HAP-1 (cell line): ENCODE measurements at regions not wholly inside any gene's neighbourhood (a gene's known extent, or its start where the extent isn't known, plus 50 kb on each side); places are given as distances from the start of the nearest gene placed in this dataset.
"Not testable (repeated sequence)": the region's sequence is repeated elsewhere in the genome, so short reads cannot be mapped to it uniquely, and the experiment has no call there.

Experiments
- DNase-seq, 2 experiments: peaks; one replicate each; pipeline ENCODE4 v3.0.0-alpha.2; 2016 to 2020; ENCODE audit warnings: low spot score in 2 of 2
- H3K27me3 ChIP-seq: fragments of 250-450 bp; sonication (Bioruptor Pico); 2 replicates; pipeline ENCODE4 v1.5.1; 2020; ENCODE audit warnings: low read depth, mild to moderate bottlenecking, moderate library complexity
- H3K36me3 ChIP-seq: fragments of 250-450 bp; sonication (Bioruptor Pico); replicated peaks from 2 replicates; pipeline ENCODE4 v1.5.1; 2020; ENCODE audit warnings: mild to moderate bottlenecking
- H3K4me1 ChIP-seq: fragments of 250-450 bp; sonication (Bioruptor Pico); 2 replicates; pipeline ENCODE4 v1.5.1; 2020; ENCODE audit warnings: mild to moderate bottlenecking
- H3K4me3 ChIP-seq: fragments of 250-450 bp; sonication (Bioruptor Pico); 2 replicates; pipeline ENCODE4 v1.5.1; 2020; ENCODE audit warnings: mild to moderate bottlenecking, moderate library complexity
- H3K9me3 ChIP-seq: fragments of 250-450 bp; sonication (Bioruptor Pico); 2 replicates; pipeline ENCODE4 v1.5.1; 2020; ENCODE audit warnings: mild to moderate bottlenecking, moderate library complexity
- in situ Hi-C: fragments of 300-500 bp; cut with MboI; formaldehyde crosslinking; loops from 3 replicates; pipeline ENCODE4 v1.14.3; 2020; ENCODE audit warnings: low sequenced_read_pairs, inconsistent platforms, mixed read lengths

DNA sequence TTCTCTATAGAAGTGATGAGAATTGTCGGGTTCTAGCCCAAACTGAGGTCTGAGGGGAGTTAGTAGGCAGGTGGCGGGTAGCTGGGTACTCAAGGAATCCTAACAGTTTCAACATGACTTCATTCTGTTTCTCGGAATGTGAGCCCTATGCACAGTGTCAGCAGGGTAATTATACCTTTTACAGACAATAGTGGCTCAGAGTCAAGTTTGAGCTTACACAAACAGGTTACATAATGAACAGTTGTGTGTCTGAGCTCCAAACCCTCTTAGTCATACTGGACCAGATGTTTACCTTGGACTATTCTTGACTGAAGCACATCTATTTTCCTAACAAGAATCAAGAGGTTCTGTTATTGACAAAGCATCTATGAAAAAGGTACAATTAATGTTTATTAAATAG, 1066.7 kb upstream of the PCDH20 start:
- DNase-seq: no peak

DNA sequence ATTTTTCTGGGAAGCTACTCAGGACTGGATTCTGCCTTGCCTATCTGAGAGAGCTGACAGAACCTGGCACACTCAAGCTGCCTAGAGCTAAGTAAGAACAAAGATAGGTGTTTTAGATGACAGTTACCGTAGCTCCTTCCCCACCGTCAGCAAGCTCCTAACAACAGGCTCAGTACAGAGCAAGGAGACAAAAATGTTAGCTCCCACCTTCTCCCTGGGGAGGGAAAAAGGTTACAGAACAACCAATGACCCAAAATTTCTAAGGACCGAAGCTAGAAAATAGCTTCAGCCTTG, 1058.2 kb upstream of the PCDH20 start:
- no peaks in the 10 kb centered on the region for H3K36me3 ChIP-seq
- H3K4me1 ChIP-seq: no peaks in the 10 kb centered on the region
- no peaks in the 10 kb centered on the region for H3K9me3 ChIP-seq
- no peak overlapping the region for H3K4me3 ChIP-seq
- in situ Hi-C loops: no loop called here
- no peaks in the 10 kb centered on the region for H3K27me3 ChIP-seq
- no peak for DNase-seq

More for the DNA sequence above, 1066.7 kb upstream of the PCDH20 start:
- Histone ChIP-seq H3K4me1 (no peaks in the 10 kb centered on the region), H3K9me3 (no peaks in the 10 kb centered on the region), H3K4me3 (no peak overlapping the region), H3K36me3 (no peaks in the 10 kb centered on the region), H3K27me3 (no peaks in the 10 kb centered on the region)
- in situ Hi-C loops: no loop called here

- H3K9me3 ChIP-seq: no peaks in the 10 kb centered on the region
- no peaks in the 10 kb centered on the region for H3K4me1 ChIP-seq
- no peak for DNase-seq
- H3K36me3 ChIP-seq: no peaks in the 10 kb centered on the region
- no peak overlapping the region for H3K4me3 ChIP-seq
- in situ Hi-C loops: no loop called here
- no peaks in the 10 kb centered on the region for H3K27me3 ChIP-seq
Measured at GRCh38 chr13:62473190-62473943, 1057.7 kb upstream of the PCDH20 start.

- H3K9me3 ChIP-seq: no peaks in the 10 kb centered on the region
- no peaks in the 10 kb centered on the region for H3K4me1 ChIP-seq
- no peaks in the 10 kb centered on the region for H3K27me3 ChIP-seq
- no peaks in the 10 kb centered on the region for H3K36me3 ChIP-seq
- H3K4me3 ChIP-seq: no peak overlapping the region
- no peak for DNase-seq
- in situ Hi-C loops: no loop called here
Measured at GRCh38 chr13:62453761-62454160, 1038.1 kb upstream of the PCDH20 start.

DNA sequence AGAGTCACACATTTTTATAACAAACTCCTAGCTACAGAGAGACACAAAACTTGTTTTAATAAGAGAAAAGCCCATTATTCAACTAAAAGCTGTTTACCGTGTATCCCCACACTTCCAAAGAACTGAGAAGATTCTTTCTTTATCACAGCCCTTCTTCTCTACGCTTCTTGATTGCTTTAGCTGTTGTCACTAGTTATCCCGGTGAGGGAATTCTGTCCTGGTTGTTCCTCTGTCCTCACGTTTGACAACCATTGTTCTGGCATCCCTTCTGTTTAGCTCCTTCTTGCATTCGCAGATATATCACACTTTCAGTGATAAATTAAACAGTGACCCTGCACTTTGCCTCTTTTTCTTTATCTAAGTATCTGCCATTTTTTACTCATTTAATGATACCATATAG, 1035.1 kb upstream of the PCDH20 start:
- DNase-seq: no peak
- Histone ChIP-seq H3K36me3 (no peaks in the 10 kb centered on the region), H3K27me3 (no peaks in the 10 kb centered on the region), H3K9me3 (no peaks in the 10 kb centered on the region), H3K4me1 (no peaks in the 10 kb centered on the region), H3K4me3 (no peak overlapping the region)
- in situ Hi-C loops: no loop called here

DNA sequence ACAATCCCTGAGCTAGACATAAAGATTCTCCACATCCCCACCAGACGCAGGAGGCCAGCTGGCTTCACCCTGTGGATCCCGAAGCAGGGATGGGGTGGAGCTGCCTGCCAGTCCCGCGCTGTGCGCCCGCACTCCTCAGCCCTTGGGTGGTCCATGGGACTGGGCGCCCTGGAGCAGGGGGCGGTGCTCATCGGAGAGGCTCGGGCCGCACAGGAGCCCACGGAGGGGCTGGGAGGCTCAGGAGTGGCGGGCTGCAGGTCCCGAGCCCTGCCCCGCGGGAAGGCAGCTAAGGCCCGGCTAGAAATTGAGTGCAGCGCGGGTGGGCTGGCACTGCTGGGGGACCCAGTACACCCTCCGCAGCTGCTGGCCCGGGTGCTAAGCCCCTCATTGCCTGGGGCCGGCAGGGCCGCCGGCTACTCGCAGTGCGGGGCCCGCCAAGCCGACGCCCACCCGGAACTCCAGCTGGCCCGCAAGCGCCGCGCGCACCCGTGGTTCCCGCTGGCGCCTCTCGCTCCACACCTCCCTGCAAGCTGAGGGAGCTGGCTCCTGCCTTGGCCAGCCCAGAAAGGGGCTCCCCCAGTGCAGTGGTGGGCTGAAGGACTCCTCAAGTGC, 1032.2 kb upstream of the PCDH20 start:
- H3K36me3 ChIP-seq, H3K9me3 ChIP-seq, H3K4me3 ChIP-seq, in situ Hi-C loops, H3K27me3 ChIP-seq, H3K4me1 ChIP-seq, DNase-seq: not testable (repeated sequence)

DNA sequence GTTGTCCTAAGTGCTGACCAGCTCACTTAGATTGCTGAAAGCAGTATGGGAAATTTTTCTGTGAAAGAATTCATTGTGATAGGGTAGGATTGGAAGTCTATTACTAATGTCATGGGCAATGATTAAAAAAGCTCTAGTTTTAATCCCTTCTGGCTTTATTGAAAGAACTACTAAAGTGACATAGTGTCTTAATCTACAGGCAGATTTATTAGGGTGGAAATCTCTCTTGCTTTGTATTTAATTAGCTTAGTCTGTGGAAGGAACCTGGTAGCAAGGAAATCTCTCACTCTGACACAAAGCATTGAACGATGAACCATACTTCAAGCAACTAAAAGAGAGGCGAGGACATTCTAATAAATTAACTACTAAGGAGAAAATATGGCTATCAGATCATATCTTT, 1029.2 kb upstream of the PCDH20 start:
- Histone ChIP-seq H3K27me3 (no peaks in the 10 kb centered on the region), H3K9me3 (no peaks in the 10 kb centered on the region), H3K4me3 (no peak overlapping the region), H3K36me3 (no peaks in the 10 kb centered on the region), H3K4me1 (no peaks in the 10 kb centered on the region)
- no peak for DNase-seq
- in situ Hi-C loops: no loop called here

GRCh38 chr13:62434081-62434480, 1018.4 kb upstream of the PCDH20 start:
- Histone ChIP-seq H3K4me1 (peaks cover 3% of the 10 kb centered on the region; the same call in 1 of the 2 replicates), H3K27me3 (no peaks in the 10 kb centered on the region), H3K4me3 (no peak overlapping the region), H3K36me3 (no peaks in the 10 kb centered on the region), H3K9me3 (no peaks in the 10 kb centered on the region)
- DNase-seq: no peak
- in situ Hi-C loops: no loop called here

GRCh38 chr13:62433660-62434059, 1018.0 kb upstream of the PCDH20 start:
- no peak for DNase-seq
- Histone ChIP-seq H3K4me1 (peaks cover 3% of the 10 kb centered on the region; the same call in 1 of the 2 replicates), H3K9me3 (no peaks in the 10 kb centered on the region), H3K4me3 (no peak overlapping the region), H3K36me3 (no peaks in the 10 kb centered on the region), H3K27me3 (no peaks in the 10 kb centered on the region)
- in situ Hi-C loops: no loop called here

DNA sequence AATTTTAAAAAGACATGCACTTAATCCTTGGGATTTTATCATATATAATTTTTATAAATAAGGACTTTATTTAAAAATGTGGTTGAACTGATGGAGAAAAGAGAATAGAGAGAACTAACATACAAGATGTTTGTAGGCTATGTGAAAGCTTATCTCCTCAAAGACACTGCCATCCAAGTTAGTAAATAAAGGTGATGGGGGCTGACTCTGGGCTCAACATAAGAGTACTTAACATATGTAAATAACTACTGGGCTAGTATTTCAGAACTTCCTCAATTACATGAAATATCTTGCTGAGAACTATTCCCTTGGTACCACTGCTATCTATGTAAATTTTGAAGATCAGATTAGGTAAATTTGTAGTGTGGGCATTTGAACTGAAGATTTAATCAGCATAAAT, 1017.3 kb upstream of the PCDH20 start:
- H3K9me3 ChIP-seq: no peaks in the 10 kb centered on the region
- H3K4me1 ChIP-seq: peaks cover 3% of the 10 kb centered on the region; the same call in 1 of the 2 replicates
- no peaks in the 10 kb centered on the region for H3K36me3 ChIP-seq
- no peaks in the 10 kb centered on the region for H3K27me3 ChIP-seq
- in situ Hi-C loops: no loop called here
- H3K4me3 ChIP-seq: no peak overlapping the region
- DNase-seq: no peak

DNA sequence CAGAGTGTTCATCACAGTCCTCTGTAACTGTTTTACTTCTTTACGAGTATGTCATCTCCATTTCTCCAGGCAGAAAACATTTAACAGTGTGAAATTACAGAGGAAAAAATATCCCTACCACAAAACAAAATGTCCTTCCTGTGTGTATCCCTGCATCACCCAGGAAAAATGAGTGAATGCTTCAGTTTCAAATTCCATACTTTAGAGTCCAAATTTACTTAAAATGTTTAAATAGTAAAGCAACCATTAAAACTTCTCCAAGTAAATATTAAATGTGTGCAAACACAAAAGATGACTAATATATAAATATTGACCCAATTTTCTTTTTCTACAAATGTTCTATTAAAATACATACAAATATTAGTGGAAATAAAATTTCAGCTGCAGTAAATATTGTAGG, 1016.6 kb upstream of the PCDH20 start:
- in situ Hi-C loops: no loop called here

DNA sequence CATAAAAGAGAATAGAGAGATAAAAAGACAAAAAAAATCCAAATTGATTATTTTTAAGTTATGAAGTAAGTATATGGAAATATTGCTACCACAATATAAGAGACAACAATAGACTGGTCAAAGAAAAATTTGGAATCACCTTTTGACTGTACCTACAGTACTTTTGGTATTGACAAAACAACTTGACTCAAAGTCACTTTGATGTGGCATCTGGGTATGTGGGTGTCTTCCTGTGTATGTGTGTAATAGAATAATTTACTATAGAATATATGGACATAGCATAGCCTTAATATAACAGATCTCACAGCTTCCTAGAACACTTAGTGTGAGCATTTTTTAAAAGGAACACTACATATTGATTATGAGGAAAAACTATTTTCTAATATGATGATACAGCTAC, 1016.2 kb upstream of the PCDH20 start:
- Histone ChIP-seq H3K4me1 (peaks cover 3% of the 10 kb centered on the region; the same call in 1 of the 2 replicates), H3K9me3 (no peaks in the 10 kb centered on the region), H3K27me3 (no peaks in the 10 kb centered on the region), H3K4me3 (no peak overlapping the region), H3K36me3 (no peaks in the 10 kb centered on the region)
- in situ Hi-C loops: no loop called here
- DNase-seq: no peak

More for the DNA sequence above, 1016.6 kb upstream of the PCDH20 start:
- peaks cover 3% of the 10 kb centered on the region; the same call in 1 of the 2 replicates for H3K4me1 ChIP-seq
- no peak overlapping the region for H3K4me3 ChIP-seq
- no peak for DNase-seq
- no peaks in the 10 kb centered on the region for H3K9me3 ChIP-seq
- no peaks in the 10 kb centered on the region for H3K36me3 ChIP-seq
- H3K27me3 ChIP-seq: no peaks in the 10 kb centered on the region

- Histone ChIP-seq H3K9me3 (no peaks in the 10 kb centered on the region), H3K27me3 (0 out of 2 replicates have a peak, but pooled peaks cover under 1% of the 10 kb centered on the region), H3K4me3 (no peak overlapping the region), H3K36me3 (no peaks in the 10 kb centered on the region), H3K4me1 (no peaks in the 10 kb centered on the region)
- no peak for DNase-seq
- in situ Hi-C loops: no loop called here
Measured at GRCh38 chr13:62418872-62419271, 1003.2 kb upstream of the PCDH20 start.

DNA sequence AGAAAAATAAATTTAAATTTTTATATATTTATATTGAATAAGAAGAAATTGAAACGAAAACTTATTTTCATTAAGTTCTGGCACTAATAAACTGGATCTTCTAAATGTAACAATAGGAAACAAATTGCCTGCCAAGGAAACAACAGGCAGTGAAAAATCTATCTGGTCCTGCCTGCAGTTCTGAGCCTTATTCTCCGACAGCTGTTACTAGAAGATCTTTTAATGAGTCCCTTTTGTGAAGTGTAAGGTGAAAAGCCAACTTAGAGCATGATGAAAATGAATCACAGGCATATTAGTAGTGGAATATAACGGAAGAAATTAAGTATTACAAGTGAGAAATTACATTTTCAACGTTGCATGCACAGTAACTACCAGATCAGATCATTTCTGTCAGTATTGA, 1002.7 kb upstream of the PCDH20 start:
- Histone ChIP-seq H3K9me3 (no peaks in the 10 kb centered on the region), H3K4me3 (no peak overlapping the region), H3K27me3 (0 out of 2 replicates have a peak, but pooled peaks cover 2% of the 10 kb centered on the region), H3K4me1 (no peaks in the 10 kb centered on the region), H3K36me3 (no peaks in the 10 kb centered on the region)
- no peak for DNase-seq
- in situ Hi-C loops: no loop called here
